ENCODE measurements at regions not wholly inside any gene's neighbourhood (a gene's known extent, or its start where the extent isn't known, plus 50 kb on each side); places are given as distances from the start of the nearest gene placed in this dataset.

- Histone ChIP-seq H3K4me3 (replicated peaks in 1 of 3) (no peak overlapping the region), H3K27ac (no peak overlapping the region), H3K27me3 (no peaks in the 10 kb centered on the region), H3K9me3 (no peaks in the 10 kb centered on the region), H3K4me1 (peaks cover 0 to 3% of the 10 kb centered on the region in 2 donors), H3K36me3 (no peaks in the 10 kb centered on the region)
- intact Hi-C loops (cut with DNase I), result no loop called here
- TF ChIP-seq CTCF (IDR thresholded peaks at IDR 0.05) (no peak), POLR2A (IDR thresholded peaks at IDR 0.05) (no peak)
- 79 to 87% methylated on average over 2 of the region's 2 CpGs for WGBS, 2 donors
- no peak for DNase-seq
Observed at GRCh38 chr3:96022676-96023075, 791.7 kb upstream of the EPHA6 start.

GRCh38 chr3:96027718-96028117 lies 786.7 kb upstream of the EPHA6 start:
- no peak overlapping the region for H3K27ac ChIP-seq
- H3K27me3 ChIP-seq, result no peaks in the 10 kb centered on the region
- WGBS, 2 donors, result 88 to 92% methylated on average over 2 of the region's 2 CpGs
- intact Hi-C loops (cut with DNase I), result no loop called here
- H3K36me3 ChIP-seq, result no peaks in the 10 kb centered on the region
- peaks cover 0 to 3% of the 10 kb centered on the region in 2 donors for H3K4me1 ChIP-seq
- no peaks in the 10 kb centered on the region for H3K9me3 ChIP-seq
- H3K4me3 ChIP-seq (replicated peaks in 1 of 3), result no peak overlapping the region
- no peak for DNase-seq
- no peak for TF ChIP-seq CTCF (IDR thresholded peaks at IDR 0.05)
- no peak for TF ChIP-seq POLR2A (IDR thresholded peaks at IDR 0.05)

- Histone ChIP-seq H3K9me3 (no peaks in the 10 kb centered on the region), H3K4me1 (no peaks in the 10 kb centered on the region), H3K36me3 (no peaks in the 10 kb centered on the region), H3K27me3 (no peaks in the 10 kb centered on the region), H3K27ac (no peak overlapping the region), H3K4me3 (replicated peaks in 1 of 3) (no peak overlapping the region)
- intact Hi-C loops (cut with DNase I), result no loop called here
- no peak for DNase-seq
- TF ChIP-seq CTCF (IDR thresholded peaks at IDR 0.05) (no peak), POLR2A (IDR thresholded peaks at IDR 0.05) (no peak)
Observed at GRCh38 chr3:96039632-96040031, 774.8 kb upstream of the EPHA6 start.

- WGBS, 2 donors, result 78 to 80% methylated on average over 1 of the region's 1 CpG
- Histone ChIP-seq H3K27me3 (no peaks in the 10 kb centered on the region), H3K4me1 (no peaks in the 10 kb centered on the region), H3K9me3 (no peaks in the 10 kb centered on the region), H3K4me3 (replicated peaks in 1 of 3) (no peak overlapping the region), H3K27ac (no peak overlapping the region), H3K36me3 (no peaks in the 10 kb centered on the region)
- intact Hi-C loops (cut with DNase I), result no loop called here
- TF ChIP-seq POLR2A (IDR thresholded peaks at IDR 0.05) (no peak), CTCF (IDR thresholded peaks at IDR 0.05) (no peak)
- DNase-seq, result no peak
Observed at GRCh38 chr3:96059301-96059700, 755.1 kb upstream of the EPHA6 start.

GRCh38 chr3:96069065-96069464 lies 745.3 kb upstream of the EPHA6 start:
- no peaks in the 10 kb centered on the region for H3K27me3 ChIP-seq
- no peak overlapping the region for H3K4me3 ChIP-seq (replicated peaks in 1 of 3)
- TF ChIP-seq CTCF (IDR thresholded peaks at IDR 0.05), result no peak
- TF ChIP-seq POLR2A (IDR thresholded peaks at IDR 0.05), result no peak
- H3K36me3 ChIP-seq, result no peaks in the 10 kb centered on the region
- WGBS, 2 donors, result 100% methylated on average over 1 of the region's 1 CpG
- no peaks in the 10 kb centered on the region for H3K4me1 ChIP-seq
- DNase-seq, result no peak
- H3K27ac ChIP-seq, result no peak overlapping the region
- intact Hi-C loops (cut with DNase I), result no loop called here
- H3K9me3 ChIP-seq, result no peaks in the 10 kb centered on the region
